Suprapubic skin (tissue), 4 donors: ENCODE measurements at regions not wholly inside any gene's neighbourhood (a gene's known extent, or its start where the extent isn't known, plus 50 kb on each side); places are given as distances from the start of the nearest gene placed in this dataset.
"Not testable (repeated sequence)": the region's sequence is repeated elsewhere in the genome, so short reads cannot be mapped to it uniquely, and the experiment has no call there.

Experiments used
- DNase-seq, 2 donors: peaks; one replicate each; pipeline ENCODE4 v3.0.0-alpha.2; 2019; ENCODE audit warnings: low spot score in 2 of 2
- H3K27ac ChIP-seq: fragments of 200-600 bp; sonication (generic); one replicate; pipeline ENCODE4 v1.5.1; 2019
- H3K27me3 ChIP-seq: fragments of 200-600 bp; sonication (generic); one replicate; pipeline ENCODE4 v1.5.1; 2019
- H3K36me3 ChIP-seq: fragments of 200-600 bp; sonication (generic); one replicate; pipeline ENCODE4 v1.5.1; 2019
- H3K4me1 ChIP-seq: fragments of 200-600 bp; sonication (generic); one replicate; pipeline ENCODE4 v1.5.1; 2019
- H3K4me3 ChIP-seq: fragments of 200-600 bp; sonication (generic); one replicate; pipeline ENCODE4 v1.5.1; 2019; ENCODE audit warnings: mild to moderate bottlenecking
- H3K9me3 ChIP-seq: fragments of 200-600 bp; sonication (generic); one replicate; pipeline ENCODE4 v1.5.1; 2019
- EP300 ChIP-seq: sonication (generic); formaldehyde crosslinking; IDR thresholded peaks from one replicate; pipeline ENCODE4 v1.6.1; 2017; ENCODE audit warnings: antibody characterized with exemption
- POLR2A ChIP-seq, 2 donors: fragments of 450-650 bp; IDR thresholded peaks; one replicate each; pipeline ENCODE4 v1.6.1; 2017; ENCODE audit warnings: antibody characterized with exemption in 2 of 2, mild to moderate bottlenecking in 2 of 2, moderate library complexity in 2 of 2
- POLR2AphosphoS5 ChIP-seq, 3 donors: sonication (generic); formaldehyde crosslinking; IDR thresholded peaks; one replicate each; pipeline ENCODE4 v1.6.1; 2017; ENCODE audit warnings: antibody characterized with exemption in 3 of 3
- WGBS: methylation state at CpG from one replicate; pipeline ENCODE4 v1.1.5; 2018; 5-methylcytosine and 5-hydroxymethylcytosine counted together
- TF ChIP-seq, protein P1 (sequence below), 2 donors: fragments of 200-600 bp in 1 of 2; fragments of 450-650 bp in 1 of 2; sonication (generic) in 1 of 2; IDR thresholded peaks; one replicate each; pipeline ENCODE4 v1.5.1; 2016 to 2019; ENCODE audit warnings: antibody characterized with exemption in 2 of 2, mild to moderate bottlenecking in 1 of 2, moderate library complexity in 1 of 2

DNA sequence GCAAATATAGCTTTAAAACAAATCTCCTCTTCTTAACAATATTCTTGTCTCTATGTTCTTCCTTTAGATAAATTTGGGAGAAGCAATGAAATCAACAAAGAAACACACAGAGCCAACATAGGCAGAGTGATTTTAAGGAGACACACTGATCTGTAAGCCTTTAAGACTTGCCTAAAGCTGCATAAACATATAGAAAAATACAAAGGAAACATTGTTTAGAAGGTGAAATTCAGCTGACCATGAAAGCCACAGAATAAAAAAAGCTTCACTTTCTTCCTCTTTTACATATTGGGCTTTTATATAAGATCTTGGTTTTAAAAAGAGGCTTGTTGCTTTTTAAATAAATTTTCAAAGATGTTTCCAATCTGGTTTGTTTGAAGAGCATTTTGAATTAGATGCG, 1277.5 kb downstream of the EFNA5 start:
- TF ChIP-seq POLR2A (IDR thresholded peaks at IDR 0.05) (no peak), EP300 (no peak), POLR2AphosphoS5 (IDR thresholded peaks at IDR 0.05) (no peak)
- TF ChIP-seq, protein P1, sequence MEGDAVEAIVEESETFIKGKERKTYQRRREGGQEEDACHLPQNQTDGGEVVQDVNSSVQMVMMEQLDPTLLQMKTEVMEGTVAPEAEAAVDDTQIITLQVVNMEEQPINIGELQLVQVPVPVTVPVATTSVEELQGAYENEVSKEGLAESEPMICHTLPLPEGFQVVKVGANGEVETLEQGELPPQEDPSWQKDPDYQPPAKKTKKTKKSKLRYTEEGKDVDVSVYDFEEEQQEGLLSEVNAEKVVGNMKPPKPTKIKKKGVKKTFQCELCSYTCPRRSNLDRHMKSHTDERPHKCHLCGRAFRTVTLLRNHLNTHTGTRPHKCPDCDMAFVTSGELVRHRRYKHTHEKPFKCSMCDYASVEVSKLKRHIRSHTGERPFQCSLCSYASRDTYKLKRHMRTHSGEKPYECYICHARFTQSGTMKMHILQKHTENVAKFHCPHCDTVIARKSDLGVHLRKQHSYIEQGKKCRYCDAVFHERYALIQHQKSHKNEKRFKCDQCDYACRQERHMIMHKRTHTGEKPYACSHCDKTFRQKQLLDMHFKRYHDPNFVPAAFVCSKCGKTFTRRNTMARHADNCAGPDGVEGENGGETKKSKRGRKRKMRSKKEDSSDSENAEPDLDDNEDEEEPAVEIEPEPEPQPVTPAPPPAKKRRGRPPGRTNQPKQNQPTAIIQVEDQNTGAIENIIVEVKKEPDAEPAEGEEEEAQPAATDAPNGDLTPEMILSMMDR (IDR thresholded peaks at IDR 0.05), result no peak
- Histone ChIP-seq H3K27ac (no peak overlapping the region), H3K36me3 (no peaks in the 10 kb centered on the region), H3K9me3 (no peaks in the 10 kb centered on the region), H3K27me3 (no peaks in the 10 kb centered on the region), H3K4me3 (no peak overlapping the region), H3K4me1 (no peaks in the 10 kb centered on the region)
- DNase-seq, result no peak
- WGBS, result 93% methylated on average over 1 of the region's 1 CpG

DNA sequence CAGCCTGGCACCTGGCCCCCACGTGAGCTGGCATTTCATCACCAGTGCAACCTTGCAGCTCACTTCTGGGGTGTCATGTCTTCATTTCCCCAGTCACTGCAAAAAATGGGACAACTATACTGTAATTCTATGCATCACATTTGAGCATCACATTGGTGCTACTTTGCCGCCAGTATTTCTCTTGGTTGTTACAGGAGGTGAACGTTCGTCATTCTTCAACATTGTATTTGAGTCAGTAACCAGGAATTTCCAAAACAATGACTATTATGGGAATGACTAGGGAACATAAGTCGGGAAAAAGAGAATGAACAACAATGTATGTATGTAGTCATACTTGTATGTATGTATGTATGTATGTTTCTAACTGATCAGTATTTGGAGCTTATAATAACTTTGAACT, 1278.0 kb downstream of the EFNA5 start:
- 87% methylated on average over 5 of the region's 5 CpGs for WGBS
- no peaks in the 10 kb centered on the region for H3K27me3 ChIP-seq
- TF ChIP-seq EP300, result no peak
- TF ChIP-seq POLR2A (IDR thresholded peaks at IDR 0.05), result no peak
- TF ChIP-seq, protein P1 (IDR thresholded peaks at IDR 0.05), result no peak
- TF ChIP-seq POLR2AphosphoS5 (IDR thresholded peaks at IDR 0.05), result no peak

DNA sequence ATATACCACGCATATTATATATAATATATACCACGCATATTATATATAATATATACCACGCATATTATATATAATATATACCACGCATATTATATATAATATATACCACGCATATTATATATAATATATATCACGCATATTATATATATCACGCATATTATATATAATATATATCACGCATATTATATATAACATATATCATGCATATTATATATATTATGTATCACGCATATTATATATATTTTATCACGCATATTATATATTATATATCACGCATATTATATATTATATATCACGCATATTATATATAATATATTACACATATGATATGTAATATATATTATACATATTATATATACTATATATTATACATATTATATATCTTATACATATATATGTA, 1283.0 kb downstream of the EFNA5 start:
- not testable (repeated sequence) for H3K27ac ChIP-seq, DNase-seq, H3K27me3 ChIP-seq, H3K4me1 ChIP-seq, H3K36me3 ChIP-seq, H3K4me3 ChIP-seq, H3K9me3 ChIP-seq
- 94% methylated on average over 12 of the region's 12 CpGs for WGBS

More for the DNA sequence above, 1278.0 kb downstream of the EFNA5 start:
- DNase-seq, result no peak
- Histone ChIP-seq H3K36me3 (no peaks in the 10 kb centered on the region), H3K27ac (no peak overlapping the region), H3K4me3 (no peak overlapping the region), H3K4me1 (no peaks in the 10 kb centered on the region), H3K9me3 (no peaks in the 10 kb centered on the region)

DNA sequence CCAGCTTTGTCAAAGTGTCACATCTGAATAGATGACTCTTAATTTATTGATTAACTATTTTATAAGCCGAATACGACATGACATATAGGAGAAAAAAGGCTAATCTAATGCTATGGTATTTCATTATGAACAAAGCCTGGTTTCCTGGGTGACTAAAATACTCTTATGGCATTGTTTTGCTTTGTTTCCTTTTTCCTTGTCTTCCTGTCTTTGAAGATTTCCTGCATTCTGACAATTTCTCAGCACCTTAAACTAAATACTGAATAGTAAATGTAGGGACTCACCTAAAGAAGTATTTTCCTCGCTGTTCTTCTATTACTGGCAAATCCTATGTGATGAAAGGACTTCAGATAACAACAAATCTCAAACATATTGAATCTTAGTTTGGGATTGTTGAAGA, 1284.5 kb downstream of the EFNA5 start:
- no peaks in the 10 kb centered on the region for H3K4me1 ChIP-seq
- H3K36me3 ChIP-seq, result no peaks in the 10 kb centered on the region
- 87% methylated on average over 3 of the region's 3 CpGs for WGBS
- no peaks in the 10 kb centered on the region for H3K27me3 ChIP-seq
- no peak overlapping the region for H3K4me3 ChIP-seq
- no peaks in the 10 kb centered on the region for H3K9me3 ChIP-seq
- H3K27ac ChIP-seq, result no peak overlapping the region
- TF ChIP-seq POLR2AphosphoS5 (IDR thresholded peaks at IDR 0.05) (no peak), POLR2A (IDR thresholded peaks at IDR 0.05) (no peak), EP300 (no peak)
- TF ChIP-seq, protein P1 (IDR thresholded peaks at IDR 0.05), result no peak
- no peak for DNase-seq

DNA sequence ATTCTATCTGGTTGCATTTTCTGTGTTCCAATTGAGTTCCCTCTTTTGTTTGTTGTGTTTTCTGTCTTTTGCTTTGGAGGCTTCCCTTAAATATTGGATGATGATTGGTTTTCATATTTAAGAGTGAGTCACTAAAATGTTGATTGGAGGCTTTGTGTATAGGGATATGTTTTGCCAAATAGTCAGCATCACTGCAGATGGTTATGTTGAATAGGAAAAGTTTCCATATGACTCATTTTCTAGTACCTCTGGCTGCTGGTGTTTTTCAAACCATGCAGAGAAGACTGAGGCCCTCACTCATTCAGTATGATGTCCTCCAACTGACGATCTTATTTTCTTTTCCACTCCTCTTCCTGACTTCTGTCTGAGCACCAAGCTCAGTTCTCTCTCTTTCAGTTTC, 1290.0 kb downstream of the EFNA5 start:
- TF ChIP-seq POLR2AphosphoS5 (IDR thresholded peaks at IDR 0.05), result no peak
- TF ChIP-seq POLR2A (IDR thresholded peaks at IDR 0.05), result no peak
- TF ChIP-seq EP300, result no peak
- TF ChIP-seq, protein P1 (IDR thresholded peaks at IDR 0.05), result no peak
- 72% methylated on average over 1 of the region's 1 CpG for WGBS
- H3K36me3 ChIP-seq, result no peaks in the 10 kb centered on the region

DNA sequence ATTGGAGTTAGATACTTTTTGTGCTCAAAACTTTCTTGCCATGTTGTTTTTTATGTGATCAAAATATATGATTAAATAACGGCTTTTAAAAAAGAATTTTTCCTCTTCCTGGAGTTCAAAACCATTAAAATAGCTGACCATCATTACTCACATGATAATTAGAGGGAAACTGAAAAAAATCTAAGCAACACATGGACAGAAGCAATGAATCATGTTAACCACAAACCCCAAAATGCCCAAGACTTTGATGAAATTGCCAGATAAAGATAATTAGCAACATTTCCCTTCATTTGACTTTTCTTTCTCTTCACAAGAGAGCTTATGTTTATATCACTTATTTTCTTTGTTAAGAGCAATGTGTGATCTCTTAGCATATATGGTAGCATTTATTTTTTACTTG, 1294.2 kb downstream of the EFNA5 start:
- Histone ChIP-seq H3K4me3 (no peak overlapping the region), H3K27ac (no peak overlapping the region), H3K27me3 (no peaks in the 10 kb centered on the region), H3K36me3 (no peaks in the 10 kb centered on the region), H3K4me1 (no peaks in the 10 kb centered on the region), H3K9me3 (no peaks in the 10 kb centered on the region)
- TF ChIP-seq, protein P1 (IDR thresholded peaks at IDR 0.05), result no peak
- TF ChIP-seq POLR2AphosphoS5 (IDR thresholded peaks at IDR 0.05) (no peak), EP300 (no peak), POLR2A (IDR thresholded peaks at IDR 0.05) (no peak)
- 23% methylated on average over 1 of the region's 1 CpG for WGBS
- DNase-seq, result no peak

More for the DNA sequence above, 1290.0 kb downstream of the EFNA5 start:
- no peaks in the 10 kb centered on the region for H3K27me3 ChIP-seq
- H3K4me1 ChIP-seq, result no peaks in the 10 kb centered on the region
- no peak overlapping the region for H3K27ac ChIP-seq
- H3K4me3 ChIP-seq, result no peak overlapping the region
- no peaks in the 10 kb centered on the region for H3K9me3 ChIP-seq
- DNase-seq, result no peak
